GM19455 (cell line): ENCODE measurements at regions not wholly inside any gene's neighbourhood (a gene's known extent, or its start where the extent isn't known, plus 50 kb on each side); places are given as distances from the start of the nearest gene placed in this dataset.
"Not testable (repeated sequence)": the region's sequence is repeated elsewhere in the genome, so short reads cannot be mapped to it uniquely, and the experiment has no call there.

Source experiments
- ATAC-seq: cut with Tn5 transposase; IDR thresholded peaks from one replicate; pipeline ENCODE4 v1.9.1; 2021; ENCODE audit not compliant: unreplicated experiment

- no peak for ATAC-seq
Observed at GRCh38 chr10:117492504-117492903, 50.0 kb upstream of the EMX2 start.

- no peak for ATAC-seq
Observed at GRCh38 chr10:117488004-117488403, 54.5 kb upstream of the EMX2 start.

- no peak for ATAC-seq
Observed at GRCh38 chr10:117486606-117487005, 55.9 kb upstream of the EMX2 start.

- no peak for ATAC-seq
Observed at GRCh38 chr10:117483056-117483590, 59.4 kb upstream of the EMX2 start.

GRCh38 chr10:117481011-117481410 is 61.5 kb upstream of the EMX2 start:
- not testable (repeated sequence) for ATAC-seq

GRCh38 chr10:117480097-117480496 is 62.4 kb upstream of the EMX2 start:
- no peak for ATAC-seq

GRCh38 chr10:117477961-117478670 is 64.4 kb upstream of the EMX2 start:
- ATAC-seq: no peak

GRCh38 chr10:117477211-117477947 is 65.2 kb upstream of the EMX2 start:
- no peak for ATAC-seq

- no peak for ATAC-seq
Observed at GRCh38 chr10:117476716-117477115, 65.8 kb upstream of the EMX2 start.

- no peak for ATAC-seq
Observed at GRCh38 chr10:117476281-117476680, 66.3 kb upstream of the EMX2 start.

GRCh38 chr10:117472872-117473271 is 69.7 kb upstream of the EMX2 start:
- no peak for ATAC-seq

- no peak for ATAC-seq
Observed at GRCh38 chr10:117471344-117471874, 71.1 kb upstream of the EMX2 start.

- no peak for ATAC-seq
Observed at GRCh38 chr10:117470733-117471132, 71.8 kb upstream of the EMX2 start.

- ATAC-seq: no peak
Observed at GRCh38 chr10:117468665-117469064, 73.9 kb upstream of the EMX2 start.

GRCh38 chr10:117464176-117464575 is 78.4 kb upstream of the EMX2 start:
- ATAC-seq: no peak

- no peak for ATAC-seq
Observed at GRCh38 chr10:117463545-117463920, 79.0 kb upstream of the EMX2 start.

- ATAC-seq: no peak
Observed at GRCh38 chr10:117462816-117463544, 79.6 kb upstream of the EMX2 start.

GRCh38 chr10:117462424-117462792 is 80.1 kb upstream of the EMX2 start:
- ATAC-seq: no peak

- no peak for ATAC-seq
Observed at GRCh38 chr10:117461766-117462423, 80.7 kb upstream of the EMX2 start.

GRCh38 chr10:117460846-117461765 is 81.4 kb upstream of the EMX2 start:
- ATAC-seq: no peak
